ENCODE measurements at regions not wholly inside any gene's neighbourhood (a gene's known extent, or its start where the extent isn't known, plus 50 kb on each side); places are given as distances from the start of the nearest gene placed in this dataset.

GRCh38 chr9:12874395-12874794, 99.6 kb downstream of the LURAP1L start:
- DNase-seq (ENCODE audit: low read depth), result no peak

- DNase-seq (ENCODE audit: low read depth), result peak; percentile 75
Measured at GRCh38 chr9:12875191-12875590, 100.4 kb downstream of the LURAP1L start.

- DNase-seq (ENCODE audit: low read depth), result no peak
Measured at GRCh38 chr9:12876872-12877271, 102.1 kb downstream of the LURAP1L start.

GRCh38 chr9:12878351-12878978, 103.6 kb downstream of the LURAP1L start:
- peak; percentile 25 for DNase-seq (ENCODE audit: low read depth)

- DNase-seq (ENCODE audit: low read depth), result no peak
Measured at GRCh38 chr9:12879961-12880360, 105.1 kb downstream of the LURAP1L start.

- DNase-seq (ENCODE audit: low read depth), result no peak
Measured at GRCh38 chr9:12880406-12881015, 105.7 kb downstream of the LURAP1L start.

- DNase-seq (ENCODE audit: low read depth), result peak; percentile 15
Measured at GRCh38 chr9:12882430-12882829, 107.6 kb downstream of the LURAP1L start.

- DNase-seq (ENCODE audit: low read depth), result peak; percentile 76
Measured at GRCh38 chr9:12884736-12885395, 110.0 kb downstream of the LURAP1L start.

GRCh38 chr9:12889402-12890106, 114.7 kb downstream of the LURAP1L start:
- DNase-seq (ENCODE audit: low read depth), result no peak

- no peak for DNase-seq (ENCODE audit: low read depth)
Measured at GRCh38 chr9:12891588-12891987, 116.8 kb downstream of the LURAP1L start.

GRCh38 chr9:12903316-12903715, 128.5 kb downstream of the LURAP1L start:
- no peak for DNase-seq (ENCODE audit: low read depth)

GRCh38 chr9:12904261-12905000, 129.6 kb downstream of the LURAP1L start:
- DNase-seq (ENCODE audit: low read depth), result no peak

GRCh38 chr9:12906646-12907045, 131.8 kb downstream of the LURAP1L start:
- no peak for DNase-seq (ENCODE audit: low read depth)

GRCh38 chr9:12908895-12909294, 134.1 kb downstream of the LURAP1L start:
- no peak for DNase-seq (ENCODE audit: low read depth)

- DNase-seq (ENCODE audit: low read depth), result no peak
Measured at GRCh38 chr9:12915366-12915954, 140.6 kb downstream of the LURAP1L start.

GRCh38 chr9:12916042-12916441, 141.2 kb downstream of the LURAP1L start:
- no peak for DNase-seq (ENCODE audit: low read depth)

GRCh38 chr9:12920437-12920836, 145.6 kb downstream of the LURAP1L start:
- no peak for DNase-seq (ENCODE audit: low read depth)

GRCh38 chr9:12921621-12922020, 146.8 kb downstream of the LURAP1L start:
- no peak for DNase-seq (ENCODE audit: low read depth)

GRCh38 chr9:12922224-12922866, 147.5 kb downstream of the LURAP1L start:
- DNase-seq (ENCODE audit: low read depth), result no peak

GRCh38 chr9:12923468-12924009, 148.7 kb downstream of the LURAP1L start:
- DNase-seq (ENCODE audit: low read depth), result peak; percentile 59

GRCh38 chr9:12930906-12931305, 156.1 kb downstream of the LURAP1L start:
- peak; percentile 76 for DNase-seq (ENCODE audit: low read depth)
